GM12891 (cell line): ENCODE measurements at regions not wholly inside any gene's neighbourhood (a gene's known extent, or its start where the extent isn't known, plus 50 kb on each side); places are given as distances from the start of the nearest gene placed in this dataset.

ENCODE experiments used
- DNase-seq: peaks from one replicate; pipeline ENCODE4 v3.0.0; 2011; ENCODE audit warnings: low spot score; ENCODE audit not compliant: insufficient read length
- FAIRE-seq: peaks from 2 replicates; lab custom pipeline; 2011; peaks lifted over from hg19 to GRCh38; lab: Jason Lieb, UNC
- PAX5 ChIP-seq: IDR thresholded peaks from 2 replicates; pipeline ENCODE4 v1.6.1; 2011; ENCODE audit warnings: low read length, moderate library complexity, mild to moderate bottlenecking; ENCODE audit not compliant: insufficient read depth, severe bottlenecking
- POLR2A ChIP-seq: IDR thresholded peaks from 2 replicates; pipeline ENCODE4 v1.6.1; 2011; ENCODE audit warnings: low read depth, low read length, control low read depth
- POLR2AphosphoS5 ChIP-seq: IDR thresholded peaks from 2 replicates; pipeline ENCODE4 v1.6.1; 2011; ENCODE audit warnings: low read depth, low read length, control low read depth
- POU2F2 ChIP-seq: IDR thresholded peaks from 2 replicates; pipeline ENCODE4 v1.6.1; 2011; ENCODE audit warnings: low read depth, mild to moderate bottlenecking, control low read depth, low read length, moderate library complexity
- SPI1 ChIP-seq: IDR thresholded peaks from 2 replicates; pipeline ENCODE4 v1.6.1; 2011; ENCODE audit warnings: low read depth, low read length, control low read depth
- TAF1 ChIP-seq: IDR thresholded peaks from 2 replicates; pipeline ENCODE4 v1.6.1; 2011; ENCODE audit warnings: low read depth, low read length, control low read depth

GRCh38 chr16:86965840-86966550 lies 351.2 kb downstream of the C16orf95 start:
- FAIRE-seq (no peak), DNase-seq (no peak)
- TF ChIP-seq SPI1 (no peak), POLR2A (no peak), POU2F2 (no peak), PAX5 (no peak), POLR2AphosphoS5 (no peak), TAF1 (no peak)

DNA sequence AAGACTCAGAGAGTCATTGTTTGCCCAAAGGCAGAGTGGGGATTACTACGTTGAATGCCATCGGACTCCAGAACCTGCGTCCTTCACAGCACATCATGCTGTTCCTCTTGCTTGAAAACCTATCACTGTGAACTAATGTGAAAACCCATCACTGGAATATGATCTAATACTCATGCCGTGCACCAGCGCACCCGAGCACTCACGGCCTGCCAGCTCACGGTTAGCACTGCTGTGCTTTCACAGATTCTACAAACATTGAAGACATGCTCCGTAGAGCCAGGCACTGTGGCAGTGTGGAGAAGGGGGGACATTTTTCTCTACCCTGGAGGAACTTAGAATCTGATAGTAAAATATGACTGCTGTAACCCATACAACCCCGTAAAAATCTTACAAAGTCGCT lies 350.4 kb downstream of the C16orf95 start:
- TF ChIP-seq POLR2A, result no peak
- no peak for TF ChIP-seq POU2F2
- no peak for TF ChIP-seq TAF1
- TF ChIP-seq POLR2AphosphoS5, result no peak
- TF ChIP-seq PAX5, result no peak
- no peak for TF ChIP-seq SPI1
- DNase-seq (no peak), FAIRE-seq (no peak)

- TF ChIP-seq POLR2A, result no peak
- TF ChIP-seq PAX5, result no peak
- no peak for TF ChIP-seq POLR2AphosphoS5
- no peak for TF ChIP-seq POU2F2
- no peak for TF ChIP-seq TAF1
- TF ChIP-seq SPI1, result no peak
- FAIRE-seq, result no peak
These were observed 348.3 kb downstream of the C16orf95 start for GRCh38 chr16:86968866-86969265.

GRCh38 chr16:86969716-86970115 lies 347.5 kb downstream of the C16orf95 start:
- no peak for DNase-seq
- TF ChIP-seq SPI1 (no peak), POLR2A (no peak), POU2F2 (no peak), TAF1 (no peak), POLR2AphosphoS5 (no peak), PAX5 (no peak)
- no peak for FAIRE-seq

More at GRCh38 chr16:86968866-86969265, 348.3 kb downstream of the C16orf95 start:
- DNase-seq, result no peak

GRCh38 chr16:86970279-86970678 lies 346.9 kb downstream of the C16orf95 start:
- FAIRE-seq (no peak), DNase-seq (no peak)
- TF ChIP-seq POLR2AphosphoS5, result no peak
- TF ChIP-seq TAF1, result no peak
- TF ChIP-seq PAX5, result no peak

GRCh38 chr16:86970726-86971125 lies 346.5 kb downstream of the C16orf95 start:
- TF ChIP-seq TAF1 (no peak), PAX5 (no peak), POU2F2 (no peak), POLR2A (no peak), SPI1 (no peak), POLR2AphosphoS5 (no peak)
- no peak for DNase-seq
- no peak for FAIRE-seq

GRCh38 chr16:86971251-86971650 lies 345.9 kb downstream of the C16orf95 start:
- no peak for TF ChIP-seq SPI1
- TF ChIP-seq POLR2AphosphoS5, result no peak
- TF ChIP-seq POU2F2, result no peak
- TF ChIP-seq TAF1, result no peak
- TF ChIP-seq POLR2A, result no peak
- TF ChIP-seq PAX5, result no peak
- FAIRE-seq (no peak), DNase-seq (no peak)

DNA sequence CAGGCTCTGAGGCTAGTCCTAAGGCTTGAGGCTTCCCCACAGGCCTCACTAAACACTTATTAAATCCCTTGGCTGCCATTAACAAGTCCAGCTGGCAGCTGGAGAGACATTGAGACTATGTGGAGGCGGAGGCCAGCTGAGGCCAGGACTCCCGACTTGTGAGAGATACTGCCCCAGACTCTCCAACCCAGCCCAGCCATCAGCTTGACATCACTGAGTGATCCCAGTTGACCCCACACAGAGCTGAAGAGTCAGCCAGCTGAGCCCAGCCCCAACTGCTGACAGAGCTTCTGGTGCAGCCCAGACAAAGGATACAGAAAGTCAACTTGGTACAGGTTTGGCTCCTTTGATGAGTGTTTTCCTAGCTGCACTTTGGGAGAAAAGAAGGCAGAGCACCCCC lies 343.1 kb downstream of the C16orf95 start:
- TF ChIP-seq POLR2AphosphoS5 (no peak), PAX5 (no peak), POLR2A (no peak), SPI1 (no peak), TAF1 (no peak), POU2F2 (no peak)
- no peak for FAIRE-seq
- DNase-seq, result no peak

GRCh38 chr16:86975445-86975844 lies 341.7 kb downstream of the C16orf95 start:
- no peak for DNase-seq
- TF ChIP-seq TAF1 (no peak), POLR2A (no peak), PAX5 (no peak), POLR2AphosphoS5 (no peak), POU2F2 (no peak), SPI1 (no peak)
- FAIRE-seq, result no peak
